GM12878 (cell line): ENCODE measurements at regions not wholly inside any gene's neighbourhood (a gene's known extent, or its start where the extent isn't known, plus 50 kb on each side); places are given as distances from the start of the nearest gene placed in this dataset.

Experiments used
- ATAC-seq: fragments of 200-7000 bp; cut with Tn5 transposase; 3 replicates; pipeline ENCODE4 v1.9.1; 2020; ENCODE audit warnings: mild to moderate bottlenecking, moderate library complexity
- BruUV-seq: library from RNA; stranded (reverse); fragments of 400-500 nt; replicated peaks from 2 replicates; lab custom pipeline; 2021; lab: Mats Ljungman, UMichigan
- CTCF ChIA-PET: fragments of 300-600 bp; sonication (Branson Sonifier 250); formaldehyde crosslinking; extraction: SDS; loops from one replicate; lab custom pipeline; 2021; ENCODE audit warnings: inconsistent platforms; lab: Yijun Ruan, JAX
- POLR2A ChIA-PET: fragments of 350-600 bp; formaldehyde crosslinking; extraction: SDS; loops from one replicate; lab custom pipeline; 2021; ENCODE audit warnings: inconsistent platforms; lab: Charles Lee
- RAD21 ChIA-PET: fragments of 300-600 bp; sonication (Branson Sonifier 250); formaldehyde crosslinking; loops from one replicate; lab custom pipeline; 2023; ENCODE audit warnings: antibody characterized with exemption; ENCODE audit not compliant: unreplicated experiment; lab: Charles Lee
- SMC1A ChIA-PET: fragments of 300-600 bp; sonication (Branson Sonifier 250); formaldehyde crosslinking; loops from one replicate; lab custom pipeline; 2023; ENCODE audit not compliant: unreplicated experiment, uncharacterized antibody; lab: Charles Lee
- DNase-seq: peaks from one replicate; pipeline ENCODE4 v3.0.0-alpha.2; 2011; ENCODE audit warnings: low read depth, low spot score
- FAIRE-seq: peaks from 3 replicates; lab custom pipeline; 2011; peaks lifted over from hg19 to GRCh38; lab: Jason Lieb, UNC
- H2AFZ ChIP-seq: 2 replicates; pipeline ENCODE4 v1.6.0; 2011; ENCODE audit warnings: low read depth, low read length, control low read depth; ENCODE audit not compliant: control insufficient read depth
- H3K27ac ChIP-seq: 2 replicates; pipeline ENCODE4 v1.5.1; 2011; ENCODE audit warnings: control low read depth; ENCODE audit not compliant: control insufficient read depth, insufficient read depth
- H3K27me3 ChIP-seq, 2 experiments: replicated peaks in 1 of 2; 2 replicates each; pipeline versions ENCODE4 v1.6.0 to v1.6.1; 2011; ENCODE audit warnings: low read length in 1 of 2; ENCODE audit not compliant: control insufficient read depth in 2 of 2, insufficient read depth in 2 of 2
- H3K36me3 ChIP-seq, 2 experiments: 2 replicates each; pipeline ENCODE4 v1.5.1; 2011; ENCODE audit warnings: low read length in 1 of 2; ENCODE audit not compliant: control insufficient read depth in 2 of 2, insufficient read depth in 2 of 2
- H3K4me1 ChIP-seq: 2 replicates; pipeline ENCODE4 v1.6.1; 2011; ENCODE audit warnings: mild to moderate bottlenecking, low read length, moderate library complexity, mixed read lengths; ENCODE audit not compliant: control insufficient read depth, insufficient read depth
- H3K4me2 ChIP-seq: 2 replicates; pipeline ENCODE4 v1.6.0; 2011; ENCODE audit warnings: control low read depth; ENCODE audit not compliant: control insufficient read depth, insufficient read depth
- H3K4me3 ChIP-seq: fragments of 200-600 bp; sonication (generic); 2 replicates; pipeline ENCODE4 v1.5.1; 2016
- H3K79me2 ChIP-seq: 2 replicates; pipeline ENCODE4 v1.6.0; 2011; ENCODE audit warnings: low read length; ENCODE audit not compliant: control insufficient read depth, insufficient read depth
- H3K9ac ChIP-seq: 2 replicates; pipeline ENCODE4 v1.8.0; 2011; ENCODE audit warnings: low read length, control low read depth, mixed read lengths; ENCODE audit not compliant: control insufficient read depth, insufficient read depth
- H3K9me3 ChIP-seq: replicated peaks from 3 replicates; pipeline ENCODE4 v1.5.1; 2011; ENCODE audit warnings: mild to moderate bottlenecking, low read length; ENCODE audit not compliant: control insufficient read depth, insufficient read depth
- H4K20me1 ChIP-seq: 2 replicates; pipeline ENCODE4 v1.6.0; 2011; ENCODE audit not compliant: control insufficient read depth, insufficient read depth
- BHLHE40 ChIP-seq, 2 experiments: fragments of 450-650 bp in 1 of 2; IDR thresholded peaks; 2 replicates each; pipeline ENCODE4 v1.6.1; 2011 to 2017; ENCODE audit warnings: low read depth in 2 of 2, borderline replicate concordance in 1 of 2, improper control_type of control experiment in 1 of 2, low read length in 1 of 2, mild to moderate bottlenecking in 1 of 2
- EP300 ChIP-seq, 2 experiments: fragments of 150-350 bp in 1 of 2; IDR thresholded peaks; 2 replicates each; pipeline ENCODE4 v1.6.1; 2011 to 2012; ENCODE audit warnings: low read depth in 2 of 2, low read length in 2 of 2, borderline replicate concordance in 1 of 2, improper control_type of control experiment in 1 of 2, inconsistent platforms in 1 of 2; ENCODE audit not compliant: control insufficient read depth in 1 of 2
- IKZF2 ChIP-seq, 2 experiments: fragments of 450-650 bp; IDR thresholded peaks; 2 replicates each; pipeline ENCODE4 v1.6.1; 2017; ENCODE audit warnings: mild to moderate bottlenecking in 2 of 2, moderate library complexity in 2 of 2
- WGBS: methylation state at CpG from one replicate; pipeline ENCODE4 v1.1.6; 2016; ENCODE audit warnings: low lambda C conversion rate; ENCODE audit not compliant: insufficient replicate concordance, insufficient coverage; ENCODE audit errors: missing lambda C conversion rate; 5-methylcytosine and 5-hydroxymethylcytosine counted together
- in situ Hi-C: fragments of 300-500 bp; cut with MboI; formaldehyde crosslinking; loops from 9 replicates; pipeline ENCODE4 v1.14.3; 2018; ENCODE audit warnings: mixed read lengths
- intact Hi-C: fragments of 100-400 bp; cut with micrococcal nuclease; formaldehyde crosslinking; loops from one replicate; pipeline ENCODE4 v1.14.2; 2022; ENCODE audit not compliant: unreplicated experiment
- TF ChIP-seq, protein P1 (sequence below): fragments of 450-650 bp; IDR thresholded peaks from 2 replicates; pipeline ENCODE4 v1.6.1; 2017; ENCODE audit warnings: mild to moderate bottlenecking, moderate library complexity

DNA sequence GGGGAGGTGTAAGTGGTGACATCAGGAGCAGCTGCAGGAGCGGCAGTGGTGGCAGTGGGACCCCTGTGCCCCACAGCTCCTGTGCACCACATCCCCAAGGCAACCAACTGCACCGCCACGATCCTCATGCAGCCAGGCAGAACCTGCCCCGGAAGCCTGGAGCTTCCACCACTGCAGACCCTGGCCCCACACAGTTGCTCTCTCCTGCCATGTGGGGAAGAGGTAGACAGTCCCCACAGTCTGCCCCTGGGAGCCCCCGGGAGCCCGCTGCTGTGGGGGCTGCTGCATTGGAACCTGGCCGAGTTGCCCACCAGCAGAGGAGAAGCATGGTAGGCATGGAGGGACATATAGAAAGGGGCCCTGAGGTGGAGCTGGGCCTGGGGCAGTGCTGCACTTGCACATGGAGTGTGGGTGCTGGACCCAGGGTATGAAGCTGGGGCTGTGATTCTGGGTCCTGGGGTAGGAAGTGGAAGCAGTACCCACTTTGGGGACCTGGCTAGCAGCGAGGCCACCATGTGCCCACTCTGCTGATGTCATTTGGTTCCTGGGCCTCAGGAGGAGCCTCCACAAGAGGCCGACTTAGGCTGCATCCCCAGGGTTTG is 623.3 kb upstream of the LRRTM4 start (continued):
- TF ChIP-seq BHLHE40 (IDR thresholded peaks at IDR 0.05; ENCODE audit: borderline replicate concordance in 1 of 2, low read depth in 2 of 2, low read length in 1 of 2) = no peak

DNA sequence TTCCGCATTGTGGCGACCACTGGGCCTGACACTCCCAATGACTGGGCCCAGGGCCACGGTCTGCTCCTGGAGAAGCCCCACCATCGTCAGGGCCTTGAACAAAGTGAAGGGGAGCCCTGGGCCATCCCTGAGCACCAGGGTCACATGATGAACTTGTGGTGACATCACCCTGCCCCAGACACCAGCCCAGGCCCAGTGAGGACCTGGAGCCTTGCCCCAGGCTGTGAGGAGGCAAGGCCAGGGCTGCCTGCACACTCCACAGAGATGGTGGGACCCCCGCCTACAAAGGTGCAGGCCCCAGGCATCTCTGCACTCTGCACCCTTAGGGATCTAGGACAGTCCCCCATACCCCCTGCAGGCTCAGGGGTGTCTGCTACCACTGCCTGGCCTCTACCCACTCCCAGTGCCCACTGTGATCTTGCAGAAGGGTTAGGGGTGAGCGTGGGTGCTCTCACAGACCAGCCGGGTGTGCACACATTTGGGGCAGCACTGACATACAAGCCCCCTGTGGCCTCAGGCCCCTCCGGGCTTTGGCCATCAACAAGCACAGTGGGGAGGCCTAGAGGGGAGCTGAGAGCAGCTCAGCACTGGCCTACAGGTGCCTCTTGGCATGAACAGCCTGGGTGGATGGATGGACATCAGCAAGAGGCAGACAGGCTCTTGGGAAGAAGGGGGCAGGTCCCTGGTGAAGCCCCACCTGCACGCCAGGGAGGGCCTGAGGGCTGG is 624.0 kb upstream of the LRRTM4 start:
- Histone ChIP-seq H4K20me1 (no peaks in the 10 kb centered on the region), H3K4me2 (no peak overlapping the region), H3K9me3 (no peaks in the 10 kb centered on the region), H3K79me2 (no peaks in the 10 kb centered on the region), H2AFZ (no peak overlapping the region), H3K4me1 (no peaks in the 10 kb centered on the region), H3K4me3 (no peak overlapping the region), H3K27me3 (no peaks in the 10 kb centered on the region), H3K9ac (no peak overlapping the region), H3K36me3 (no peaks in the 10 kb centered on the region), H3K27ac (no peak overlapping the region)
- ATAC-seq (no peak), FAIRE-seq (no peak), DNase-seq (no peak)
- RAD21 ChIA-PET = no interaction called here
- POLR2A ChIA-PET = no interaction called here
- in situ Hi-C loops = no loop called here
- 15% methylated on average over 9 of the region's 9 CpGs for WGBS
- CTCF ChIA-PET = no interaction called here
- SMC1A ChIA-PET = no interaction called here
- no TSS peak for BruUV-seq
- TF ChIP-seq EP300 (IDR thresholded peaks at IDR 0.05; ENCODE audit: borderline replicate concordance in 1 of 2, control insufficient read depth in 1 of 2, low read depth in 2 of 2, low read length in 2 of 2) = no peak
- TF ChIP-seq IKZF2 (IDR thresholded peaks at IDR 0.05) = no peak
- TF ChIP-seq, protein P1, sequence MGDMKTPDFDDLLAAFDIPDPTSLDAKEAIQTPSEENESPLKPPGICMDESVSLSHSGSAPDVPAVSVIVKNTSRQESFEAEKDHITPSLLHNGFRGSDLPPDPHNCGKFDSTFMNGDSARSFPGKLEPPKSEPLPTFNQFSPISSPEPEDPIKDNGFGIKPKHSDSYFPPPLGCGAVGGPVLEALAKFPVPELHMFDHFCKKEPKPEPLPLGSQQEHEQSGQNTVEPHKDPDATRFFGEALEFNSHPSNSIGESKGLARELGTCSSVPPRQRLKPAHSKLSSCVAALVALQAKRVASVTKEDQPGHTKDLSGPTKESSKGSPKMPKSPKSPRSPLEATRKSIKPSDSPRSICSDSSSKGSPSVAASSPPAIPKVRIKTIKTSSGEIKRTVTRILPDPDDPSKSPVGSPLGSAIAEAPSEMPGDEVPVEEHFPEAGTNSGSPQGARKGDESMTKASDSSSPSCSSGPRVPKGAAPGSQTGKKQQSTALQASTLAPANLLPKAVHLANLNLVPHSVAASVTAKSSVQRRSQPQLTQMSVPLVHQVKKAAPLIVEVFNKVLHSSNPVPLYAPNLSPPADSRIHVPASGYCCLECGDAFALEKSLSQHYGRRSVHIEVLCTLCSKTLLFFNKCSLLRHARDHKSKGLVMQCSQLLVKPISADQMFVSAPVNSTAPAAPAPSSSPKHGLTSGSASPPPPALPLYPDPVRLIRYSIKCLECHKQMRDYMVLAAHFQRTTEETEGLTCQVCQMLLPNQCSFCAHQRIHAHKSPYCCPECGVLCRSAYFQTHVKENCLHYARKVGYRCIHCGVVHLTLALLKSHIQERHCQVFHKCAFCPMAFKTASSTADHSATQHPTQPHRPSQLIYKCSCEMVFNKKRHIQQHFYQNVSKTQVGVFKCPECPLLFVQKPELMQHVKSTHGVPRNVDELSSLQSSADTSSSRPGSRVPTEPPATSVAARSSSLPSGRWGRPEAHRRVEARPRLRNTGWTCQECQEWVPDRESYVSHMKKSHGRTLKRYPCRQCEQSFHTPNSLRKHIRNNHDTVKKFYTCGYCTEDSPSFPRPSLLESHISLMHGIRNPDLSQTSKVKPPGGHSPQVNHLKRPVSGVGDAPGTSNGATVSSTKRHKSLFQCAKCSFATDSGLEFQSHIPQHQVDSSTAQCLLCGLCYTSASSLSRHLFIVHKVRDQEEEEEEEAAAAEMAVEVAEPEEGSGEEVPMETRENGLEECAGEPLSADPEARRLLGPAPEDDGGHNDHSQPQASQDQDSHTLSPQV = no peak
- intact Hi-C loops = no loop called here
